NCI-H1930 (cell line): ENCODE measurements at regions not wholly inside any gene's neighbourhood (a gene's known extent, or its start where the extent isn't known, plus 50 kb on each side); places are given as distances from the start of the nearest gene placed in this dataset.
"Not testable (repeated sequence)": the region's sequence is repeated elsewhere in the genome, so short reads cannot be mapped to it uniquely, and the experiment has no call there.

Source experiments
- DNase-seq, 2 experiments: peaks; one replicate each; lab custom pipeline; 2025; lab: John Stamatoyannopoulos, UW

- DNase-seq, result no peak
Measured at GRCh38 chr11:90321018-90321417, 98.2 kb upstream of the CHORDC1 start.

GRCh38 chr11:90318651-90319050 lies 95.8 kb upstream of the CHORDC1 start:
- no peak for DNase-seq

GRCh38 chr11:90310210-90310609 lies 87.4 kb upstream of the CHORDC1 start:
- no peak for DNase-seq

GRCh38 chr11:90309693-90310092 lies 86.8 kb upstream of the CHORDC1 start:
- DNase-seq, result no peak

GRCh38 chr11:90294526-90294925 lies 71.7 kb upstream of the CHORDC1 start:
- DNase-seq, result no peak

- DNase-seq, result no peak
Measured at GRCh38 chr11:90294091-90294490, 71.2 kb upstream of the CHORDC1 start.

- no peak for DNase-seq
Measured at GRCh38 chr11:90288212-90288821, 65.5 kb upstream of the CHORDC1 start.

GRCh38 chr11:90286640-90287039 lies 63.8 kb upstream of the CHORDC1 start:
- DNase-seq, result no peak

- DNase-seq, result no peak
Measured at GRCh38 chr11:90284171-90284570, 61.3 kb upstream of the CHORDC1 start.

- DNase-seq, result not testable (repeated sequence)
Measured at GRCh38 chr11:90282551-90283071, 59.8 kb upstream of the CHORDC1 start.

- DNase-seq, result no peak
Measured at GRCh38 chr11:90274362-90274761, 51.5 kb upstream of the CHORDC1 start.
